ENCODE measurements at regions not wholly inside any gene's neighbourhood (a gene's known extent, or its start where the extent isn't known, plus 50 kb on each side); places are given as distances from the start of the nearest gene placed in this dataset.

GRCh38 chr3:30259730-30260129 is 346.7 kb upstream of the TGFBR2 start:
- TF ChIP-seq CTCF (IDR thresholded peaks at IDR 0.05; ENCODE audit: poor library complexity) (no peak), EZH2phosphoT487 (IDR thresholded peaks at IDR 0.05; ENCODE audit: low read depth, severe bottlenecking, unreplicated experiment) (no peak)

Data from hepatocyte (in vitro differentiated cells).